CD4-positive, alpha-beta T cell (primary cell): ENCODE measurements at regions not wholly inside any gene's neighbourhood (a gene's known extent, or its start where the extent isn't known, plus 50 kb on each side); places are given as distances from the start of the nearest gene placed in this dataset.

Experiments
- ATAC-seq: fragments of 200-7000 bp; cut with Tn5 transposase; one replicate; pipeline ENCODE4 v1.10.0; 2022; ENCODE audit warnings: mild to moderate bottlenecking; ENCODE audit not compliant: poor library complexity
- CTCF ChIA-PET: fragments of 350-600 bp; sonication (Branson Sonifier 250); formaldehyde crosslinking; loops from one replicate; lab custom pipeline; 2021; ENCODE audit warnings: antibody characterized with exemption, inconsistent platforms; lab: Charles Lee
- POLR2A ChIA-PET: fragments of 350-600 bp; sonication (Branson Sonifier 250); formaldehyde crosslinking; loops from one replicate; lab custom pipeline; 2021; ENCODE audit warnings: antibody characterized with exemption, inconsistent platforms; lab: Charles Lee
- DNase-seq, 14 experiments: peaks; one replicate each; pipeline ENCODE4 v3.0.0-alpha.2; 2013 to 2020; ENCODE audit warnings: mixed read lengths in 2 of 14
- H3K27ac ChIP-seq, 2 donors: one replicate each; pipeline versions ENCODE4 v1.5.1 to v1.7.0; 2013; ENCODE audit warnings: low read length in 2 of 2, low read depth in 1 of 2, mild to moderate bottlenecking in 1 of 2
- H3K27me3 ChIP-seq, 2 experiments: 1 replicate in 1 of 2; 2 replicates in 1 of 2; pipeline versions ENCODE4 v1.6.1 to v1.7.0; 2013; ENCODE audit warnings: low read length in 2 of 2, control low read depth in 1 of 2, mild to moderate bottlenecking in 1 of 2, moderate library complexity in 1 of 2; ENCODE audit not compliant: insufficient read depth in 2 of 2, control insufficient read depth in 1 of 2
- H3K36me3 ChIP-seq: one replicate; pipeline ENCODE4 v1.6.1; 2013; ENCODE audit warnings: low read length, control low read depth; ENCODE audit not compliant: insufficient read depth
- H3K4me1 ChIP-seq: one replicate; pipeline ENCODE4 v1.6.1; 2013; ENCODE audit warnings: low read length, control low read depth; ENCODE audit not compliant: insufficient read depth
- H3K4me3 ChIP-seq: one replicate; pipeline ENCODE4 v1.5.1; 2013; ENCODE audit warnings: mild to moderate bottlenecking, low read length, moderate library complexity
- H3K9me3 ChIP-seq, 2 experiments: 1 replicate in 1 of 2; 2 replicates in 1 of 2; pipeline versions ENCODE4 v1.6.1 to v1.7.0; 2013; ENCODE audit warnings: low read length in 2 of 2, mild to moderate bottlenecking in 2 of 2, control low read depth in 1 of 2, moderate library complexity in 1 of 2; ENCODE audit not compliant: control insufficient read depth in 1 of 2, insufficient read depth in 1 of 2
- H3K27ac Mint-ChIP-seq: one replicate; pipeline ENCODE4 v1.8.0; 2020; ENCODE audit warnings: mixed read lengths
- H3K27me3 Mint-ChIP-seq: one replicate; pipeline ENCODE4 v1.8.0; 2021; ENCODE audit warnings: mixed read lengths
- H3K36me3 Mint-ChIP-seq: one replicate; pipeline ENCODE4 v1.8.0; 2021; ENCODE audit warnings: low read depth, mixed read lengths
- H3K4me1 Mint-ChIP-seq: one replicate; pipeline ENCODE4 v1.8.0; 2021; ENCODE audit warnings: low read depth, mixed read lengths
- H3K4me3 Mint-ChIP-seq: one replicate; pipeline ENCODE4 v1.8.0; 2020; ENCODE audit warnings: mild to moderate bottlenecking, mixed read lengths
- H3K9me3 Mint-ChIP-seq: one replicate; pipeline ENCODE4 v1.8.0; 2020; ENCODE audit warnings: mixed read lengths
- intact Hi-C, 2 experiments: fragments of 100-400 bp; cut with DNase I in 1 of 2; cut with micrococcal nuclease in 1 of 2; formaldehyde crosslinking; loops; one replicate each; pipeline versions ENCODE4 v1.15.1 to v1.9.0; 2023 to 2025; cut with DNase I, micrococcal nuclease
- TF ChIP-seq, protein P1 (sequence below): fragments of 200-600 bp; IDR thresholded peaks from one replicate; pipeline ENCODE4 v1.8.0; 2022; ENCODE audit warnings: antibody characterized with exemption, mild to moderate bottlenecking

DNA sequence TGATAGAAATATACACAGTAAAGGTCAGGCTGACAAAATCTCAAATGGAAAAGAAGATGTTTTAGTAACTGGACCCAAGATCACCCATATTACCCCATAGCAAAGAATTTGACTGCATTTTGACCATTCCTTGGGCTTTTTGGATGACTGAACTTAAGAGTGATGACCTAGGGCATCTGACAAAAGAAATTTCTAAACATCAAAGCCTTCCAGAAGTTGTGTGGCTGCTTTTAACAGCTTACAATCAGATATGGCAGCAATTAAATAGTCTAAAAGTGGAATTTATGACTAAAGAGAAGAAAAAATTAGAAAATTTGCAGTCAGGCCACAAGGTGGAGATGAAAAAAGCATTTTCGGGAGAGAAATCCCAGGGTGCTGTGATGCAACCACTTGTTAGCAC, 563.0 kb downstream of the RERGL start:
- H3K36me3 ChIP-seq: no peaks in the 10 kb centered on the region
- Mint-ChIP-seq H3K27me3 (no peaks in the 10 kb centered on the region), H3K27ac (no peak overlapping the region), H3K36me3 (no peaks in the 10 kb centered on the region), H3K4me3 (no peak overlapping the region), H3K4me1 (no peaks in the 10 kb centered on the region), H3K9me3 (peaks cover 5% of the 10 kb centered on the region)
- intact Hi-C loops: no loop called here
- CTCF ChIA-PET: no interaction called here
- no peak overlapping the region for H3K27ac ChIP-seq
- H3K4me3 ChIP-seq: no peak overlapping the region
- POLR2A ChIA-PET: no interaction called here
- no peak for ATAC-seq
- TF ChIP-seq, protein P1, sequence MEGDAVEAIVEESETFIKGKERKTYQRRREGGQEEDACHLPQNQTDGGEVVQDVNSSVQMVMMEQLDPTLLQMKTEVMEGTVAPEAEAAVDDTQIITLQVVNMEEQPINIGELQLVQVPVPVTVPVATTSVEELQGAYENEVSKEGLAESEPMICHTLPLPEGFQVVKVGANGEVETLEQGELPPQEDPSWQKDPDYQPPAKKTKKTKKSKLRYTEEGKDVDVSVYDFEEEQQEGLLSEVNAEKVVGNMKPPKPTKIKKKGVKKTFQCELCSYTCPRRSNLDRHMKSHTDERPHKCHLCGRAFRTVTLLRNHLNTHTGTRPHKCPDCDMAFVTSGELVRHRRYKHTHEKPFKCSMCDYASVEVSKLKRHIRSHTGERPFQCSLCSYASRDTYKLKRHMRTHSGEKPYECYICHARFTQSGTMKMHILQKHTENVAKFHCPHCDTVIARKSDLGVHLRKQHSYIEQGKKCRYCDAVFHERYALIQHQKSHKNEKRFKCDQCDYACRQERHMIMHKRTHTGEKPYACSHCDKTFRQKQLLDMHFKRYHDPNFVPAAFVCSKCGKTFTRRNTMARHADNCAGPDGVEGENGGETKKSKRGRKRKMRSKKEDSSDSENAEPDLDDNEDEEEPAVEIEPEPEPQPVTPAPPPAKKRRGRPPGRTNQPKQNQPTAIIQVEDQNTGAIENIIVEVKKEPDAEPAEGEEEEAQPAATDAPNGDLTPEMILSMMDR: no peak
- no peaks in the 10 kb centered on the region for H3K4me1 ChIP-seq
- no peaks in the 10 kb centered on the region for H3K27me3 ChIP-seq
- no peak for DNase-seq
- peaks cover 0 to 4% of the 10 kb centered on the region in 2 experiments for H3K9me3 ChIP-seq

DNA sequence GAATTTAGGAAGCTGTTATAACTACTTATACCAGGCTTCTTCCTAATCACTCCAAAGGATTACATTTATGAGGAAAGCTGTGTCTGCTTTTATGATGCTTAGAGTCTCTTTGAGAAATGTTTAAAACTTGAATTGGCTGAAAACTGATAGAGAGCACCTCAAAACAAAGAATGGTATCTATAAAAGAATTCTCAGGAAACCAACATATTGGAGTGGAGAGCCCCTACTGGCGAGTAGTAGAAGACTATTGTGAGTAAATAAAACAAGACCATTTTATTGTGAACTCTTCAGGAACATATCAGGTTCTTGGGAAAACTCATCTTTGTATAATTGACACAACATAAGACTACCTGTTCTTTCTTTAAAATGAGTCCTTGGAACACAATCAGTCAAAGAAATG, 578.6 kb downstream of the RERGL start:
- Mint-ChIP-seq H3K27me3 (no peaks in the 10 kb centered on the region), H3K9me3 (peaks cover 14% of the 10 kb centered on the region), H3K4me1 (no peaks in the 10 kb centered on the region), H3K36me3 (no peaks in the 10 kb centered on the region), H3K4me3 (no peak overlapping the region), H3K27ac (no peak overlapping the region)
- Histone ChIP-seq H3K27me3 (no peaks in the 10 kb centered on the region), H3K4me3 (no peak overlapping the region), H3K36me3 (no peaks in the 10 kb centered on the region), H3K27ac (no peak overlapping the region), H3K4me1 (no peaks in the 10 kb centered on the region), H3K9me3 (peaks cover 0 to 5% of the 10 kb centered on the region in 2 experiments)
- POLR2A ChIA-PET: no interaction called here
- DNase-seq (no peak), ATAC-seq (no peak)
- intact Hi-C loops: no loop called here
- TF ChIP-seq, protein P1: no peak
- CTCF ChIA-PET: no interaction called here

- H3K4me1 ChIP-seq: no peaks in the 10 kb centered on the region
- CTCF ChIA-PET: no interaction called here
- intact Hi-C loops: no loop called here
- ATAC-seq (no peak), DNase-seq (no peak)
- POLR2A ChIA-PET: no interaction called here
- Mint-ChIP-seq H3K9me3 (no peaks in the 10 kb centered on the region), H3K36me3 (no peaks in the 10 kb centered on the region), H3K27me3 (no peaks in the 10 kb centered on the region), H3K4me1 (no peaks in the 10 kb centered on the region), H3K27ac (no peak overlapping the region), H3K4me3 (no peak overlapping the region)
- H3K27ac ChIP-seq: no peak overlapping the region
- H3K4me3 ChIP-seq: no peak overlapping the region
- no peaks in the 10 kb centered on the region for H3K9me3 ChIP-seq
- no peaks in the 10 kb centered on the region for H3K36me3 ChIP-seq
- TF ChIP-seq, protein P1: no peak
- H3K27me3 ChIP-seq: no peaks in the 10 kb centered on the region
These were observed 582.7 kb downstream of the RERGL start for GRCh38 chr12:17507336-17507735.
